Right lobe of liver (tissue), 6 donors: ENCODE measurements at regions not wholly inside any gene's neighbourhood (a gene's known extent, or its start where the extent isn't known, plus 50 kb on each side); places are given as distances from the start of the nearest gene placed in this dataset.
"Not testable (repeated sequence)": the region's sequence is repeated elsewhere in the genome, so short reads cannot be mapped to it uniquely, and the experiment has no call there.

Experiments used
- ATAC-seq, 4 donors: fragments of 200-7000 bp; cut with Tn5 transposase; one replicate each; pipeline ENCODE4 v1.9.1; 2020; ENCODE audit warnings: mild to moderate bottlenecking in 4 of 4, moderate library complexity in 4 of 4
- DNase-seq, 3 donors: peaks; one replicate each; pipeline ENCODE4 v3.0.0-alpha.2; 2020
- H3K27ac ChIP-seq, 3 donors: fragments of 200-600 bp; one replicate each; pipeline ENCODE4 v1.8.0; 2022
- H3K27me3 ChIP-seq, 2 donors: fragments of 200-600 bp; one replicate each; pipeline ENCODE4 v1.8.0; 2022
- H3K36me3 ChIP-seq, 4 donors: fragments of 200-600 bp; sonication (generic) in 1 of 4; one replicate each; pipeline versions ENCODE4 v1.5.1 to v1.8.0; 2017 to 2022; ENCODE audit warnings: control low read depth in 1 of 4
- H3K4me1 ChIP-seq, 4 donors: fragments of 200-600 bp; sonication (generic) in 1 of 4; one replicate each; pipeline versions ENCODE4 v1.5.1 to v1.8.0; 2017 to 2022; ENCODE audit warnings: control low read depth in 1 of 4
- H3K4me3 ChIP-seq, 3 donors: fragments of 200-600 bp; one replicate each; pipeline ENCODE4 v1.8.0; 2022
- H3K9me3 ChIP-seq, 4 donors: fragments of 200-600 bp; sonication (generic) in 1 of 4; one replicate each; pipeline versions ENCODE4 v1.5.1 to v1.8.0; 2017 to 2022; ENCODE audit warnings: control low read depth in 1 of 4
- POLR2A ChIP-seq: fragments of 450-650 bp; IDR thresholded peaks from one replicate; pipeline ENCODE4 v1.6.1; 2017; ENCODE audit warnings: antibody characterized with exemption, mild to moderate bottlenecking
- WGBS: methylation state at CpG from one replicate; pipeline ENCODE4 v1.1.6; 2018; ENCODE audit warnings: low coverage, low lambda C conversion rate; ENCODE audit not compliant: insufficient coverage; ENCODE audit errors: missing lambda C conversion rate; 5-methylcytosine and 5-hydroxymethylcytosine counted together
- intact Hi-C, 2 donors: fragments of 100-400 bp; cut with DNase I; formaldehyde crosslinking; loops; one replicate each; pipeline versions ENCODE4 v1.11.2 to v1.14.1; 2022
- TF ChIP-seq, protein P1 (sequence below), 4 donors: fragments of 200-600 bp in 3 of 4; fragments of 450-650 bp in 1 of 4; IDR thresholded peaks; one replicate each; pipeline versions ENCODE4 v1.5.1 to v1.8.0; 2016 to 2022; ENCODE audit warnings: antibody characterized with exemption in 4 of 4, mild to moderate bottlenecking in 2 of 4
- donor health status: DM: no; HTN: yes; CAD: no.
- donor health status: DM: no; HTN: no; CAD: no.
- donor health status: DM: no; HTN: no; CAD: no.
- donor health status: DM: no; HTN: yes; CAD: no.
- donor health status: DM: no; HTN: yes; CAD: no.

GRCh38 chr9:104195142-104195541, 101.0 kb downstream of the SMC2 start:
- intact Hi-C loops, H3K27me3 ChIP-seq, DNase-seq, H3K27ac ChIP-seq, H3K4me1 ChIP-seq, H3K4me3 ChIP-seq, H3K9me3 ChIP-seq, ATAC-seq, H3K36me3 ChIP-seq: not testable (repeated sequence)
- 75% methylated on average over 2 of the region's 5 CpGs for WGBS

DNA sequence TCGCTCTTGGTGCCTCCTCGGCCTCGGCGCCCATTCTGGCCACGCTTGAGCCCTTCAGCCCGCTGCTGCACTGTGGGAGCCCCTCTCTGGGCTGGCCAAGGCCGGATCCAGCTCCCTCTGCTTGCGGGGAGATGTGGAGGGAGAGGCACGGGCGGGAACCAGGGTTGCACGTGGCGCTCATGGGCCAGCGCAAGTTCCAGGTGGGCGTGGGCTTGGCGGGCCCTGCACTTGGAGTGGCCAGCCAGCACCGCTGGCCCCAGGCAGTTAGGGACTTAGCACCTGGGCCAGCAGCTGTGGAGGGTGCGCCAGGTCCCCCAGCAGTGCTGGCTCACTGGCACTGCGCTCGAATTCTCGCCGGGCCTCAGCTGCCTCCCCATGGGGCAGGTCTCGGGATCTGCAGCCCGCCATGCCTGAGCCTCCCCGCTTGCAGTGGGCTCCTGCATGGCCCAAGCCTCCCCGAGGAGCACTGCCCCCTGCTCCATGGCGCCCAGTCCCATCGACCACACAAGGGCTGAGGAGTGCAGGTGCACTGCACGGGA, 106.4 kb downstream of the SMC2 start:
- 90% methylated on average over 6 of the region's 28 CpGs for WGBS
- TF ChIP-seq, protein P1, sequence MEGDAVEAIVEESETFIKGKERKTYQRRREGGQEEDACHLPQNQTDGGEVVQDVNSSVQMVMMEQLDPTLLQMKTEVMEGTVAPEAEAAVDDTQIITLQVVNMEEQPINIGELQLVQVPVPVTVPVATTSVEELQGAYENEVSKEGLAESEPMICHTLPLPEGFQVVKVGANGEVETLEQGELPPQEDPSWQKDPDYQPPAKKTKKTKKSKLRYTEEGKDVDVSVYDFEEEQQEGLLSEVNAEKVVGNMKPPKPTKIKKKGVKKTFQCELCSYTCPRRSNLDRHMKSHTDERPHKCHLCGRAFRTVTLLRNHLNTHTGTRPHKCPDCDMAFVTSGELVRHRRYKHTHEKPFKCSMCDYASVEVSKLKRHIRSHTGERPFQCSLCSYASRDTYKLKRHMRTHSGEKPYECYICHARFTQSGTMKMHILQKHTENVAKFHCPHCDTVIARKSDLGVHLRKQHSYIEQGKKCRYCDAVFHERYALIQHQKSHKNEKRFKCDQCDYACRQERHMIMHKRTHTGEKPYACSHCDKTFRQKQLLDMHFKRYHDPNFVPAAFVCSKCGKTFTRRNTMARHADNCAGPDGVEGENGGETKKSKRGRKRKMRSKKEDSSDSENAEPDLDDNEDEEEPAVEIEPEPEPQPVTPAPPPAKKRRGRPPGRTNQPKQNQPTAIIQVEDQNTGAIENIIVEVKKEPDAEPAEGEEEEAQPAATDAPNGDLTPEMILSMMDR (IDR thresholded peaks at IDR 0.05) = no peak
- no peak for TF ChIP-seq POLR2A
- intact Hi-C loops = no loop called here
- no peak for ATAC-seq
- Histone ChIP-seq H3K9me3 (no peaks in the 10 kb centered on the region), H3K36me3 (no peaks in the 10 kb centered on the region), H3K27ac (no peak overlapping the region), H3K4me3 (no peak overlapping the region), H3K4me1 (no peaks in the 10 kb centered on the region), H3K27me3 (no peaks in the 10 kb centered on the region)
- DNase-seq = no peak

DNA sequence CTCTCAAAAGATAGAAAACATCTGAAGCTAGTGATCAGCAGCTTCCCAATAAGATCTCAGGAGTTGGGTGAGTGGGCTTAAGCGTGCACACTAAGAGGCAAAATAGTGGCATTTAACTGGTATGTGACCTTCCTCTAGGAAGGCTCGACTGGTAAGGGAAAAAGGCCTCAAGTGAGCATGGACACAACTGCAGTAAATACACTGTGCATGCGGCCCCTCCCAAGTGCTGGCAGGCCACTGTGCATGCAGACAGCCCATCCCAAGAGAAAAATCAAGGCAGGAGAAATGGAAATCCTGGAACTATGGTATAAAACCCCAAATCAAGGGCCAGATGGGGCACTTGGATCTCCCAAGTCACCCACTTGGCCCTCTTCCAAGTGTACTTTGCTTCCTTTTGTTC, 112.7 kb downstream of the SMC2 start:
- no peaks in the 10 kb centered on the region for H3K4me1 ChIP-seq
- 60% methylated on average over 1 of the region's 3 CpGs for WGBS
- no peak for TF ChIP-seq POLR2A
- TF ChIP-seq, protein P1 (IDR thresholded peaks at IDR 0.05) = no peak
- DNase-seq (no peak), ATAC-seq (no peak)
- intact Hi-C loops = no loop called here
- no peaks in the 10 kb centered on the region for H3K36me3 ChIP-seq
- H3K9me3 ChIP-seq = no peaks in the 10 kb centered on the region
- no peak overlapping the region for H3K27ac ChIP-seq
- H3K27me3 ChIP-seq = no peaks in the 10 kb centered on the region
- no peak overlapping the region for H3K4me3 ChIP-seq

- TF ChIP-seq, protein P1 (IDR thresholded peaks at IDR 0.05) = no peak
- no peak for TF ChIP-seq POLR2A
- DNase-seq = no peak
- Histone ChIP-seq H3K4me3 (no peak overlapping the region), H3K27me3 (no peaks in the 10 kb centered on the region), H3K36me3 (no peaks in the 10 kb centered on the region), H3K4me1 (no peaks in the 10 kb centered on the region), H3K9me3 (no peaks in the 10 kb centered on the region), H3K27ac (no peak overlapping the region)
- intact Hi-C loops = no loop called here
- ATAC-seq = no peak
- WGBS = 67% methylated on average over 9 of the region's 9 CpGs
Measured at GRCh38 chr9:104209387-104209786, 115.3 kb downstream of the SMC2 start.

GRCh38 chr9:104227108-104227507, 133.0 kb downstream of the SMC2 start:
- ATAC-seq (no peak), DNase-seq (no peak)
- intact Hi-C loops = no loop called here
- no peak overlapping the region for H3K27ac ChIP-seq
- no peaks in the 10 kb centered on the region for H3K27me3 ChIP-seq
- no peaks in the 10 kb centered on the region for H3K4me1 ChIP-seq
- peaks cover 0 to 4% (median 0%) of the 10 kb centered on the region in 4 donors for H3K9me3 ChIP-seq
- H3K4me3 ChIP-seq = no peak overlapping the region
- TF ChIP-seq, protein P1 (IDR thresholded peaks at IDR 0.05) = no peak
- TF ChIP-seq POLR2A = no peak
- WGBS = 60% methylated on average over 1 of the region's 1 CpG
- H3K36me3 ChIP-seq = no peaks in the 10 kb centered on the region
